Uterus (tissue), 3 donors: ENCODE measurements at regions not wholly inside any gene's neighbourhood (a gene's known extent, or its start where the extent isn't known, plus 50 kb on each side); places are given as distances from the start of the nearest gene placed in this dataset.

Experiments
- DNase-seq, 2 donors: peaks; one replicate each; pipeline ENCODE4 v3.0.0-alpha.2; 2019 to 2020
- H3K27ac ChIP-seq, 2 donors: fragments of 200-600 bp; sonication (generic); 1 replicate in 1 of 2; 2 replicates in 1 of 2; pipeline ENCODE4 v1.5.1; 2016 to 2018
- H3K27me3 ChIP-seq, 2 donors: fragments of 200-600 bp; sonication (generic); one replicate each; pipeline ENCODE4 v1.5.1; 2018 to 2019; ENCODE audit warnings: control low read depth in 1 of 2
- H3K36me3 ChIP-seq, 2 donors: fragments of 200-600 bp; sonication (generic); one replicate each; pipeline ENCODE4 v1.5.1; 2019; ENCODE audit warnings: control low read depth in 1 of 2
- H3K4me1 ChIP-seq, 2 donors: fragments of 200-600 bp; sonication (generic); one replicate each; pipeline ENCODE4 v1.5.1; 2018 to 2019; ENCODE audit warnings: control low read depth in 1 of 2
- H3K4me3 ChIP-seq, 2 donors: fragments of 200-600 bp; sonication (generic); 1 replicate in 1 of 2; 2 replicates in 1 of 2; pipeline ENCODE4 v1.5.1; 2018 to 2019; ENCODE audit warnings: mild to moderate bottlenecking in 1 of 2
- H3K9me3 ChIP-seq, 2 donors: fragments of 200-600 bp; sonication (generic); one replicate each; pipeline ENCODE4 v1.5.1; 2019; ENCODE audit warnings: control low read depth in 1 of 2
- POLR2A ChIP-seq, 2 donors: fragments of 450-650 bp; IDR thresholded peaks; one replicate each; pipeline ENCODE4 v1.6.1; 2016; ENCODE audit warnings: antibody characterized with exemption in 2 of 2, mild to moderate bottlenecking in 1 of 2, moderate library complexity in 1 of 2
- intact Hi-C: fragments of 100-400 bp; cut with DNase I; formaldehyde crosslinking; loops from one replicate; pipeline ENCODE4 v1.15.1; 2023; ENCODE audit warnings: low total_unique reads
- TF ChIP-seq, protein P1 (sequence below), 4 experiments: fragments of 200-600 bp in 2 of 4; fragments of 450-650 bp in 2 of 4; sonication (generic) in 2 of 4; IDR thresholded peaks; one replicate each; pipeline ENCODE4 v1.5.1; 2016 to 2019; ENCODE audit warnings: antibody characterized with exemption in 4 of 4, mild to moderate bottlenecking in 2 of 4, moderate library complexity in 1 of 4
- donor health status: DM: yes; HTN: yes; CAD: no.

DNA sequence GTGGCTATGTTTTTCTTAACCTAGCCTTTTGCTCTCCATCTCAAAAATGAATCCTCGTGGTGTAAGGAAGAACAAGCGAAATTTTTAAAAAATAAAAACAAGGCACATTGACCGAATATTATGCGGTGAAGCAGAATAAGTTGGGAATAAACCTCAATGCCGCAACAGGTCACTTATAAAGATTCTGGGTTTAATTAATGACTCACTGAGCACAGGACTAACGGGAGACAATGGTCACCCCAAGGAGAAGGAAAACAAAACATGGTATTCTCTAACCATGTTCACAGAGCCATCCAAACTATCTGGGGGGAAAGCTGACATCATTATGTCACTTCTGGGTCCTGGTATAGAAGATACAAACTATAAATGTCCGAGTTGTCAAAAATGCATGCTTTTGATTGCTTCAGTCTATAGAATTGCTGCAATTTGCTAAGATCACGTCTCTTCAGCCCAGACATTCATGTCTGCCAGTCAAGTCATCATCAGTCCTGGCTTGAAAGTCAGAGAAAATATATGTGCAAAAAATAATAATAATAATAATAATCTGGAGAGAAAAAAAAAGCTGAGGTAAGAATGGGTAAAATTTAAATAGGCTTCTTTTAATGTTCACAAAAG is 280.6 kb downstream of the NR2F1-AS1 start:
- DNase-seq = no peak
- H3K27me3 ChIP-seq = no peaks in the 10 kb centered on the region
- H3K4me1 ChIP-seq = no peaks in the 10 kb centered on the region
- TF ChIP-seq, protein P1, sequence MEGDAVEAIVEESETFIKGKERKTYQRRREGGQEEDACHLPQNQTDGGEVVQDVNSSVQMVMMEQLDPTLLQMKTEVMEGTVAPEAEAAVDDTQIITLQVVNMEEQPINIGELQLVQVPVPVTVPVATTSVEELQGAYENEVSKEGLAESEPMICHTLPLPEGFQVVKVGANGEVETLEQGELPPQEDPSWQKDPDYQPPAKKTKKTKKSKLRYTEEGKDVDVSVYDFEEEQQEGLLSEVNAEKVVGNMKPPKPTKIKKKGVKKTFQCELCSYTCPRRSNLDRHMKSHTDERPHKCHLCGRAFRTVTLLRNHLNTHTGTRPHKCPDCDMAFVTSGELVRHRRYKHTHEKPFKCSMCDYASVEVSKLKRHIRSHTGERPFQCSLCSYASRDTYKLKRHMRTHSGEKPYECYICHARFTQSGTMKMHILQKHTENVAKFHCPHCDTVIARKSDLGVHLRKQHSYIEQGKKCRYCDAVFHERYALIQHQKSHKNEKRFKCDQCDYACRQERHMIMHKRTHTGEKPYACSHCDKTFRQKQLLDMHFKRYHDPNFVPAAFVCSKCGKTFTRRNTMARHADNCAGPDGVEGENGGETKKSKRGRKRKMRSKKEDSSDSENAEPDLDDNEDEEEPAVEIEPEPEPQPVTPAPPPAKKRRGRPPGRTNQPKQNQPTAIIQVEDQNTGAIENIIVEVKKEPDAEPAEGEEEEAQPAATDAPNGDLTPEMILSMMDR (IDR thresholded peaks at IDR 0.05) = no peak
- no peak for TF ChIP-seq POLR2A (IDR thresholded peaks at IDR 0.05)
- no peak overlapping the region for H3K27ac ChIP-seq
- H3K4me3 ChIP-seq = no peak overlapping the region
- intact Hi-C loops = no loop called here
- no peaks in the 10 kb centered on the region for H3K9me3 ChIP-seq
- H3K36me3 ChIP-seq = no peaks in the 10 kb centered on the region

DNA sequence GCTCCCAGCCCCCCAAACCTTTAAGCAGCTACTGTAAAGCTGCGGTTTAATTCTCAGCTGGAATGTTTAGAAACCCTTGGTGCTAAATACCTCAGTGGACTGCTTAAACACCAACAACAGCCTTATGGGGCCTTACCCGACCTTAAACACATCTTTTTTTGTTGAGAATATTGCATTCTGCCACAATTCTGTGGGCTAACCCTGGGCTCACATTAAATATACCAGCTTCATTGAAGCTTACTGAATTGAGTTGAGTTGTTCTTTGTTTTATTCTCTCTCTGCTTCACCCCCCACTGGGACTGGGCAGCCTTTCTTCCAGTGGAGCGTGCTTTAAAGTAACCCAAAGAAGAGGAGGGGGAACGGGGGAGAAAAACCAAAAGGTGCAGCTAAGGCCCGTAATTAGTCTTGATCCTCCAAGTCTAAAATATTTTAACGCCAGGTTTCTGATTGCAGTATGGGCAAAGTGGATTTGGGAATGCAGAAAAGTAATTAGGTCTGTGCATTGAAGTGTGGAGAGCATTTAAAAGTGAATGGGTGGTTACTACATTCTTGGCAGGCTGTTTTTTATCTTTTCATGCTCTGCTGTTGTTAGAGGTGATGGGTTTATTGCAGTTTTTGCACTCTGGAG is 281.2 kb downstream of the NR2F1-AS1 start:
- intact Hi-C loops = no loop called here

DNA sequence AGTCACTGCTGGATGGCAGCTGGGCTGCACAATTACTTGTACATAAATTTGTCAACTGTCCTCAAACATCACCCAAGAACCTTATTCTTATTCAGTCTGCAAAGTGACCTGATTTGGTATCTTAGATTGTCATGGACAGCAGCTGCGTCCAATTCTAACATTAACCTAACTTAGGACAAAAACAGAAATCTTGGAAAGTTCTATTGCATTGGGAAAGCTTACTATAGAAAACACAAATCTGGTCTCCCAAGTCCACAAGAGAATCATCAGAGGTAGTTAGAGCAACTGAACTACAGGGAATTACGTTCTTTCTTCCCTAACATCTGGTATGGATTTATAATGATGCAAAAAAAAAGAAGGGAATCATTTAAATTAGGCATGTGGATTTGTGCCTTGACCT is 283.9 kb downstream of the NR2F1-AS1 start:
- no peaks in the 10 kb centered on the region for H3K27me3 ChIP-seq
- intact Hi-C loops = no loop called here
- no peak for DNase-seq
- TF ChIP-seq, protein P1 (IDR thresholded peaks at IDR 0.05) = no peak
- TF ChIP-seq POLR2A (IDR thresholded peaks at IDR 0.05) = no peak
- no peaks in the 10 kb centered on the region for H3K36me3 ChIP-seq
- no peaks in the 10 kb centered on the region for H3K9me3 ChIP-seq
- H3K4me3 ChIP-seq = no peak overlapping the region
- no peaks in the 10 kb centered on the region for H3K4me1 ChIP-seq
- H3K27ac ChIP-seq = no peak overlapping the region

More for the DNA sequence above, 281.2 kb downstream of the NR2F1-AS1 start:
- Histone ChIP-seq H3K27me3 (no peaks in the 10 kb centered on the region), H3K4me1 (no peaks in the 10 kb centered on the region), H3K27ac (no peak overlapping the region), H3K36me3 (no peaks in the 10 kb centered on the region), H3K4me3 (no peak overlapping the region), H3K9me3 (no peaks in the 10 kb centered on the region)
- DNase-seq = no peak
- TF ChIP-seq, protein P1 (IDR thresholded peaks at IDR 0.05) = no peak
- no peak for TF ChIP-seq POLR2A (IDR thresholded peaks at IDR 0.05)

DNA sequence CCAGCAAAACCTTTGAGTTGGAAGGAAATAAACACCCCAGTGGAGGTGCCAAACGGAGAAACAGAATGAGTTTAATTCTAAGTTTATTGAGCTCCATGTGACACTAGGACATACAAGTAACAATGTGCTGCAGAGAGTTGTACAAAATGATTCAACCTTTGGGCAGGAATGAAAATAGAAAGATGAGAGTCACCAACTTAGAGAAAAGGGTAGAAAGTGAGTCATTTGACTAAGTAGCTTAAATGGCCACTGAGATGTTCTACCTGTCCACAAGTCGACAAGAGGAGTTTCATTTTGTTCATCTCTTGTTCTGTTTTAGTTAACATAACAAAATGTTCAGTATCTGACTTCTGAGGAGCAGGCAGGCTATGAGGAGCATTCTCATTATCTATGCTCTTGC is 284.7 kb downstream of the NR2F1-AS1 start:
- no peaks in the 10 kb centered on the region for H3K36me3 ChIP-seq
- intact Hi-C loops = no loop called here

DNA sequence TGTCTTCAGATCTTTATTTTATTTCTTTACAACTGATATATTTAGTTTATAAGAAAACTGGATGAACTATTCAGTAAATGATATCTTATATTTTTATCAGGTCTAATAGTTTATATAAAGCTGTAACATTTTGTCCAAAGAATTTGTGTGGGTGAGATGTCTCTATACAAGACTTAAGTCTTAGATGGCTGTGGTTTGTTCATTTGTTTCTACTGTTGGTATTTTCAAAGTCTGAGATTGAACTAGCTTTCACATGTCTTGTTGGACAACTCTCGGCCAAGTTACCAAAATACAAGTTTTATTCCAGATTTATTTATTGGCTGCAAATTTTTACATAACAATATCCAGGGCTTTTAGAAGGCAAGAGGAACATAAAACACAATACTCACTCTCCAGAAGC is 286.0 kb downstream of the NR2F1-AS1 start:
- no peak overlapping the region for H3K4me3 ChIP-seq
- no peak for DNase-seq
- intact Hi-C loops = no loop called here
- TF ChIP-seq, protein P1 (IDR thresholded peaks at IDR 0.05) = no peak
- no peak for TF ChIP-seq POLR2A (IDR thresholded peaks at IDR 0.05)
- no peaks in the 10 kb centered on the region for H3K4me1 ChIP-seq
- no peaks in the 10 kb centered on the region for H3K36me3 ChIP-seq
- H3K27me3 ChIP-seq = no peaks in the 10 kb centered on the region
- H3K27ac ChIP-seq = no peak overlapping the region
- H3K9me3 ChIP-seq = no peaks in the 10 kb centered on the region

More for the DNA sequence above, 284.7 kb downstream of the NR2F1-AS1 start:
- H3K27ac ChIP-seq = no peak overlapping the region
- H3K27me3 ChIP-seq = no peaks in the 10 kb centered on the region
- no peaks in the 10 kb centered on the region for H3K4me1 ChIP-seq
- TF ChIP-seq, protein P1 (IDR thresholded peaks at IDR 0.05) = no peak
- TF ChIP-seq POLR2A (IDR thresholded peaks at IDR 0.05) = no peak
- H3K9me3 ChIP-seq = no peaks in the 10 kb centered on the region
- DNase-seq = no peak
- no peak overlapping the region for H3K4me3 ChIP-seq
